ENCODE measurements at regions not wholly inside any gene's neighbourhood (a gene's known extent, or its start where the extent isn't known, plus 50 kb on each side); places are given as distances from the start of the nearest gene placed in this dataset.

DNA sequence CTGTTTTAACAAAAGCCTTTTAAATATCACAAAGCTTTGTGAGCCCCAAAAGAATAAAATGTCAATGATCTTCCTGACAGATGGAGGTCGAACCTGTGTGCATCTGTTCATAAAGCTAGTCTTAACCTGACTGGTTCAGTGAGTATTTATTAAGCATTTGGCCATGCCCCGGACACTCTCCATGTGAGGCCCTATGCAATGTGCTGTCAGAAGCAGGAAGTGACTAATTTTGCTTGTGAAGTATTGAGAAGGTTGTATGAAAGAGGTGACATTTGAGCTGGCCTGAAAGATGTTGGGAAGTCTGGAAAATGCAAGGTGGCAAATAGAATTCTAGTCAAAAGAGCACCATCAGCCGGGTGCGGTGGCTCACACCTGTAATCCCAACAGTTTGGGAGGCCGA is 171.4 kb downstream of the MSL3 start:
- TF ChIP-seq, protein P1, sequence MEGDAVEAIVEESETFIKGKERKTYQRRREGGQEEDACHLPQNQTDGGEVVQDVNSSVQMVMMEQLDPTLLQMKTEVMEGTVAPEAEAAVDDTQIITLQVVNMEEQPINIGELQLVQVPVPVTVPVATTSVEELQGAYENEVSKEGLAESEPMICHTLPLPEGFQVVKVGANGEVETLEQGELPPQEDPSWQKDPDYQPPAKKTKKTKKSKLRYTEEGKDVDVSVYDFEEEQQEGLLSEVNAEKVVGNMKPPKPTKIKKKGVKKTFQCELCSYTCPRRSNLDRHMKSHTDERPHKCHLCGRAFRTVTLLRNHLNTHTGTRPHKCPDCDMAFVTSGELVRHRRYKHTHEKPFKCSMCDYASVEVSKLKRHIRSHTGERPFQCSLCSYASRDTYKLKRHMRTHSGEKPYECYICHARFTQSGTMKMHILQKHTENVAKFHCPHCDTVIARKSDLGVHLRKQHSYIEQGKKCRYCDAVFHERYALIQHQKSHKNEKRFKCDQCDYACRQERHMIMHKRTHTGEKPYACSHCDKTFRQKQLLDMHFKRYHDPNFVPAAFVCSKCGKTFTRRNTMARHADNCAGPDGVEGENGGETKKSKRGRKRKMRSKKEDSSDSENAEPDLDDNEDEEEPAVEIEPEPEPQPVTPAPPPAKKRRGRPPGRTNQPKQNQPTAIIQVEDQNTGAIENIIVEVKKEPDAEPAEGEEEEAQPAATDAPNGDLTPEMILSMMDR (conservative IDR thresholded peaks at IDR 0.05 in 1 of 2, IDR thresholded peaks at IDR 0.05 in 1 of 2; ENCODE audit: low read depth in 1 of 2, low read length in 2 of 2) = no peak
- no peak for TF ChIP-seq EZH2 (IDR thresholded peaks at IDR 0.05; ENCODE audit: low read length, missing control alignments)

Measured in fibroblast of lung (primary cell).